SU-DHL-6 (cell line): ENCODE measurements at regions not wholly inside any gene's neighbourhood (a gene's known extent, or its start where the extent isn't known, plus 50 kb on each side); places are given as distances from the start of the nearest gene placed in this dataset.

Source experiments
- H2AFZ ChIP-seq: fragments of 200-600 bp; sonication (generic); 2 replicates; pipeline ENCODE4 v1.6.1; 2014; ENCODE audit warnings: low read depth, mild to moderate bottlenecking, moderate library complexity, mixed read lengths, antibody characterized with exemption, low read length; ENCODE audit not compliant: severe bottlenecking
- H3F3A ChIP-seq: fragments of 200-600 bp; shearing (Covaris generic); 2 replicates; pipeline ENCODE4 v1.6.0; 2016; ENCODE audit warnings: antibody characterized with exemption, mild to moderate bottlenecking; ENCODE audit not compliant: insufficient read depth
- H3K27ac ChIP-seq: fragments of 200-600 bp; sonication (generic); 2 replicates; pipeline ENCODE4 v1.5.1; 2016; ENCODE audit warnings: low read depth, mild to moderate bottlenecking, low read length, moderate library complexity, mixed read lengths
- H3K27me3 ChIP-seq: fragments of 200-600 bp; sonication (generic), shearing (Covaris generic); 2 replicates; pipeline ENCODE4 v1.6.0; 2014; ENCODE audit warnings: mild to moderate bottlenecking, low read length
- H3K36me3 ChIP-seq: fragments of 200-600 bp; sonication (generic); 2 replicates; pipeline ENCODE4 v1.6.1; 2014; ENCODE audit warnings: mild to moderate bottlenecking, low read length, mixed read lengths
- H3K4me2 ChIP-seq: fragments of 300-600, 200-600 bp; shearing (Covaris generic), sonication (generic); 2 replicates; pipeline ENCODE4 v1.6.0; 2014; ENCODE audit warnings: low read length, low read depth, mild to moderate bottlenecking; ENCODE audit not compliant: poor library complexity, severe bottlenecking
- H3K4me3 ChIP-seq: fragments of 200-600 bp; sonication (generic); 2 replicates; pipeline ENCODE4 v1.5.1; 2014; ENCODE audit warnings: antibody characterized with exemption, low read length, mild to moderate bottlenecking, mixed read lengths; ENCODE audit not compliant: insufficient read depth, poor library complexity, severe bottlenecking
- H3K79me2 ChIP-seq: fragments of 200-600 bp; sonication (generic); 2 replicates; pipeline ENCODE4 v1.6.1; 2014; ENCODE audit warnings: mild to moderate bottlenecking, low read length, moderate library complexity; ENCODE audit not compliant: insufficient read depth
- H3K9ac ChIP-seq: fragments of 200-600 bp; sonication (generic); 2 replicates; pipeline ENCODE4 v1.7.0; 2014; ENCODE audit warnings: mild to moderate bottlenecking, low read length
- H3K9me2 ChIP-seq: fragments of 200-600 bp; sonication (generic); replicated peaks from 2 replicates; pipeline ENCODE4 v1.6.1; 2014; ENCODE audit warnings: low read length; ENCODE audit not compliant: insufficient read depth
- H3K9me3 ChIP-seq: fragments of 200-600 bp; sonication (generic); 2 replicates; pipeline ENCODE4 v1.6.1; 2014; ENCODE audit warnings: low read length, mixed read lengths; ENCODE audit not compliant: insufficient read depth
- H4K20me1 ChIP-seq: fragments of 200-600 bp; sonication (generic); 2 replicates; pipeline ENCODE4 v1.6.1; 2014; ENCODE audit warnings: low read depth, mild to moderate bottlenecking, antibody characterized with exemption, low read length, moderate library complexity, mixed read lengths
- CTCF ChIP-seq: fragments of 200-600 bp; sonication (generic); IDR thresholded peaks from one replicate; pipeline ENCODE4 v1.5.1; 2017; ENCODE audit warnings: antibody characterized with exemption, mild to moderate bottlenecking, low read length, moderate library complexity; ENCODE audit not compliant: insufficient read depth, poor library complexity, severe bottlenecking
- EZH2phosphoT487 ChIP-seq: fragments of 200-600 bp; sonication (generic), shearing (Covaris generic); conservative IDR thresholded peaks from 2 replicates; pipeline ENCODE4 v1.6.1; 2018; ENCODE audit warnings: mild to moderate bottlenecking, antibody characterized with exemption, low read length, moderate library complexity, mixed read lengths

- no peak overlapping the region for H3K4me2 ChIP-seq
- H3K27ac ChIP-seq: no peak overlapping the region
- TF ChIP-seq EZH2phosphoT487 (no peak), CTCF (no peak)
- no peaks in the 10 kb centered on the region for H3K9me3 ChIP-seq
- no peak overlapping the region for H3K9ac ChIP-seq
- no peak overlapping the region for H2AFZ ChIP-seq
- no peaks in the 10 kb centered on the region for H3K79me2 ChIP-seq
- H3K36me3 ChIP-seq: no peaks in the 10 kb centered on the region
- H3K9me2 ChIP-seq: no peaks in the 10 kb centered on the region
- no peaks in the 10 kb centered on the region for H3F3A ChIP-seq
- H3K4me3 ChIP-seq: no peak overlapping the region
- H3K27me3 ChIP-seq: 0 out of 2 replicates have a peak, but pooled peaks cover 3% of the 10 kb centered on the region
- no peaks in the 10 kb centered on the region for H4K20me1 ChIP-seq
Measured at GRCh38 chr16:86252596-86252995, 257.7 kb upstream of the FOXF1 start.

- no peak for TF ChIP-seq EZH2phosphoT487
- TF ChIP-seq CTCF: no peak
- Histone ChIP-seq H3K4me3 (no peak overlapping the region), H3K9me2 (no peaks in the 10 kb centered on the region), H3K79me2 (no peaks in the 10 kb centered on the region), H3K4me2 (no peak overlapping the region), H3F3A (no peaks in the 10 kb centered on the region), H4K20me1 (no peaks in the 10 kb centered on the region), H3K36me3 (no peaks in the 10 kb centered on the region), H2AFZ (no peak overlapping the region), H3K27ac (no peak overlapping the region), H3K9ac (no peak overlapping the region), H3K9me3 (no peaks in the 10 kb centered on the region), H3K27me3 (0 out of 2 replicates have a peak, but pooled peaks cover 5% of the 10 kb centered on the region)
Measured at GRCh38 chr16:86255966-86256365, 254.4 kb upstream of the FOXF1 start.

- Histone ChIP-seq H2AFZ (no peak overlapping the region), H3F3A (no peaks in the 10 kb centered on the region)
- TF ChIP-seq CTCF (no peak), EZH2phosphoT487 (no peak)
Measured at GRCh38 chr16:86256995-86257394, 253.3 kb upstream of the FOXF1 start.

GRCh38 chr16:86257546-86257945 is 252.8 kb upstream of the FOXF1 start:
- no peaks in the 10 kb centered on the region for H3K9me2 ChIP-seq
- no peaks in the 10 kb centered on the region for H3F3A ChIP-seq
- H3K27me3 ChIP-seq: 0 out of 2 replicates have a peak, but pooled peaks cover 5% of the 10 kb centered on the region
- H3K27ac ChIP-seq: no peak overlapping the region
- no peak overlapping the region for H2AFZ ChIP-seq
- H3K79me2 ChIP-seq: no peaks in the 10 kb centered on the region
- TF ChIP-seq EZH2phosphoT487: no peak
- TF ChIP-seq CTCF: no peak
- no peaks in the 10 kb centered on the region for H4K20me1 ChIP-seq
- no peak overlapping the region for H3K4me2 ChIP-seq
- H3K9me3 ChIP-seq: no peaks in the 10 kb centered on the region
- H3K9ac ChIP-seq: no peak overlapping the region
- H3K4me3 ChIP-seq: no peak overlapping the region
- no peaks in the 10 kb centered on the region for H3K36me3 ChIP-seq

More at GRCh38 chr16:86256995-86257394, 253.3 kb upstream of the FOXF1 start:
- Histone ChIP-seq H3K79me2 (no peaks in the 10 kb centered on the region), H3K4me3 (no peak overlapping the region), H3K27ac (no peak overlapping the region), H3K9me3 (no peaks in the 10 kb centered on the region), H3K9ac (no peak overlapping the region), H3K36me3 (no peaks in the 10 kb centered on the region), H4K20me1 (no peaks in the 10 kb centered on the region), H3K27me3 (0 out of 2 replicates have a peak, but pooled peaks cover 5% of the 10 kb centered on the region), H3K9me2 (no peaks in the 10 kb centered on the region), H3K4me2 (no peak overlapping the region)
